ENCODE measurements at regions not wholly inside any gene's neighbourhood (a gene's known extent, or its start where the extent isn't known, plus 50 kb on each side); places are given as distances from the start of the nearest gene placed in this dataset.

DNA sequence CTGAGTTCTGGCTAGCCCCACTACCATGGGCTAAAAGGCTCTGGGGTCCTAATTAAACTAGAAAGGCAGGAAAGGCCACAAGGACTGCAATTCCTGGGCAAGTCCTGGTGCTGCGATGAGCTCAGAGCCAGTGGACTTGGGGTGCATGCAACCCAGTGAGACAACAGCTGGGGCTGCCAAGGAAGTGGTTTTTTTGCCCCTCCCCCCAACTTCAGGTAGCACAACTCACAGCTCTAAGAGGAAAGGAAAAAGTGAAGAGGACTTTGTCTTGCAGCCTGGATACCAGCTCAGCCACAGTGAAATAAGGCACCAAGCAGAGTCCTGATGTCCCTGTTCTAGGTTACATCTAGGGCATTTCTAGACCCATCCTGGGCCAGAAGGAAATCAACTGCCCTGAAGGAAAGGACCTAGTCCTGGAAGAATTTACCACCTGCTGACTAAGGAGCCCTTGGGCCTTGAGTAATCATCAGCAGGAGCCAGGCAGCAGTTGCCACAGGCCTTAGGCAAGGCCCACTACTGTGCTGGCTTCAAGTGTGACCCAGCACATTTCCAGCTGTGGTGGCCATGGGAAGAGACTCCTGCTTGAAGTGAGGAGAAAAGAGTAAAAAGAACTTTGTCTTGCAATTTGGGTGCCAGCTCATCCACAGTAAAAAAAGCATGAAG, 358.4 kb downstream of the BTBD3 start:
- Histone ChIP-seq H3K79me2 (ENCODE audit: control insufficient read depth, insufficient read depth, low read length) (no peaks in the 10 kb centered on the region), H3K4me2 (ENCODE audit: insufficient read depth, low read length) (no peak overlapping the region), H3K9me3 (replicated peaks; ENCODE audit: control insufficient read depth, insufficient read depth, low read depth, low read length) (no peaks in the 10 kb centered on the region), H4K20me1 (replicated peaks; ENCODE audit: control insufficient read depth, insufficient read depth, low read length) (no peaks in the 10 kb centered on the region), H3K9me1 (ENCODE audit: control insufficient read depth, insufficient read depth, low read length) (no peaks in the 10 kb centered on the region), H3K4me1 (replicated peaks in 1 of 2; ENCODE audit: control insufficient read depth in 2 of 2, insufficient read depth in 2 of 2, low read length in 2 of 2) (no peaks in the 10 kb centered on the region), H3K36me3 (ENCODE audit: control insufficient read depth, insufficient read depth, low read length) (no peaks in the 10 kb centered on the region), H2AFZ (ENCODE audit: low read depth, low read length) (no peak overlapping the region), H3K27ac (ENCODE audit: extremely low read depth, low read depth, low read length) (no peak overlapping the region), H3K4me3 (no peak overlapping the region), H3K27me3 (ENCODE audit: control insufficient read depth in 2 of 2, insufficient read depth in 2 of 2, low read length in 2 of 2) (no peaks in the 10 kb centered on the region), H3K9ac (ENCODE audit: insufficient read depth in 1 of 2, low read depth in 2 of 2, low read length in 2 of 2) (no peak overlapping the region)
- no peak for DNase-seq (ENCODE audit: extremely low read depth in 1 of 4, low spot score in 3 of 4)
- FAIRE-seq: no peak
- no CpG with 5 or more reads among the region's 1 CpG for WGBS (ENCODE audit: insufficient coverage, low coverage, missing lambda C conversion rate)
- CTCF ChIA-PET (ENCODE audit: low intra/inter-chr PET ratio): no interaction called here
- no TSS peak for BruUV-seq (replicated peaks)
- no peak for ATAC-seq
- intact Hi-C loops (cut with micrococcal nuclease): no loop called here
- in situ Hi-C loops (cut with MboI): no loop called here
- TF ChIP-seq ZNF780A (CRISPR knock-in tag; IDR thresholded peaks at IDR 0.05): no peak
- TF ChIP-seq, protein P1, sequence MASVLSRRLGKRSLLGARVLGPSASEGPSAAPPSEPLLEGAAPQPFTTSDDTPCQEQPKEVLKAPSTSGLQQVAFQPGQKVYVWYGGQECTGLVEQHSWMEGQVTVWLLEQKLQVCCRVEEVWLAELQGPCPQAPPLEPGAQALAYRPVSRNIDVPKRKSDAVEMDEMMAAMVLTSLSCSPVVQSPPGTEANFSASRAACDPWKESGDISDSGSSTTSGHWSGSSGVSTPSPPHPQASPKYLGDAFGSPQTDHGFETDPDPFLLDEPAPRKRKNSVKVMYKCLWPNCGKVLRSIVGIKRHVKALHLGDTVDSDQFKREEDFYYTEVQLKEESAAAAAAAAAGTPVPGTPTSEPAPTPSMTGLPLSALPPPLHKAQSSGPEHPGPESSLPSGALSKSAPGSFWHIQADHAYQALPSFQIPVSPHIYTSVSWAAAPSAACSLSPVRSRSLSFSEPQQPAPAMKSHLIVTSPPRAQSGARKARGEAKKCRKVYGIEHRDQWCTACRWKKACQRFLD (CRISPR knock-in tag; IDR thresholded peaks at IDR 0.05): no peak
- TF ChIP-seq SP2 (IDR thresholded peaks at IDR 0.05; ENCODE audit: extremely low read depth, low read depth, low read length, poor library complexity, severe bottlenecking): no peak
- TF ChIP-seq ZBTB7A (IDR thresholded peaks at IDR 0.05; ENCODE audit: borderline replicate concordance, control insufficient read depth, low read depth, low read length): no peak
- no peak for TF ChIP-seq ZFP1 (CRISPR knock-in tag; IDR thresholded peaks at IDR 0.05)
- TF ChIP-seq GTF2B (IDR thresholded peaks at IDR 0.05; ENCODE audit: extremely low read depth, insufficient read length): no peak
- no peak for TF ChIP-seq U2AF2 (optimal IDR thresholded peaks at IDR 0.05; ENCODE audit: low read depth, low read length)
- TF ChIP-seq MEF2A (IDR thresholded peaks at IDR 0.05; ENCODE audit: control insufficient read depth, low read depth, low read length): no peak
- POLR2A ChIA-PET: no interaction called here
